Muscle of leg (tissue), 3 donors: ENCODE measurements at regions not wholly inside any gene's neighbourhood (a gene's known extent, or its start where the extent isn't known, plus 50 kb on each side); places are given as distances from the start of the nearest gene placed in this dataset.
A peak's percentile ranks its signal among the peaks of the same experiment; 100 is the strongest.

Source experiments
- DNase-seq: peaks from one replicate; pipeline ENCODE4 v3.0.0; 2013
- H3K27ac ChIP-seq: one replicate; pipeline ENCODE4 v1.5.1; 2013; ENCODE audit warnings: mild to moderate bottlenecking, low read length, control low read depth
- H3K27me3 ChIP-seq: one replicate; pipeline ENCODE4 v1.6.1; 2013; ENCODE audit warnings: low read length; ENCODE audit not compliant: control insufficient read depth, insufficient read depth
- H3K36me3 ChIP-seq: one replicate; pipeline ENCODE4 v1.6.1; 2013; ENCODE audit warnings: low read length; ENCODE audit not compliant: control insufficient read depth, insufficient read depth
- H3K4me1 ChIP-seq: one replicate; pipeline ENCODE4 v1.6.1; 2013; ENCODE audit warnings: low read length; ENCODE audit not compliant: control insufficient read depth, insufficient read depth
- H3K4me3 ChIP-seq: one replicate; pipeline ENCODE4 v1.5.1; 2013; ENCODE audit warnings: low read length, control low read depth
- H3K9me3 ChIP-seq: replicated peaks from 2 replicates; pipeline ENCODE4 v1.6.1; 2013; ENCODE audit warnings: low read depth, low read length; ENCODE audit not compliant: control insufficient read depth
- WGBS: methylation state at CpG from one replicate; pipeline ENCODE4 v1.1.5; 2013; ENCODE audit warnings: missing lambda C conversion rate; ENCODE audit not compliant: insufficient coverage; 5-methylcytosine and 5-hydroxymethylcytosine counted together

DNA sequence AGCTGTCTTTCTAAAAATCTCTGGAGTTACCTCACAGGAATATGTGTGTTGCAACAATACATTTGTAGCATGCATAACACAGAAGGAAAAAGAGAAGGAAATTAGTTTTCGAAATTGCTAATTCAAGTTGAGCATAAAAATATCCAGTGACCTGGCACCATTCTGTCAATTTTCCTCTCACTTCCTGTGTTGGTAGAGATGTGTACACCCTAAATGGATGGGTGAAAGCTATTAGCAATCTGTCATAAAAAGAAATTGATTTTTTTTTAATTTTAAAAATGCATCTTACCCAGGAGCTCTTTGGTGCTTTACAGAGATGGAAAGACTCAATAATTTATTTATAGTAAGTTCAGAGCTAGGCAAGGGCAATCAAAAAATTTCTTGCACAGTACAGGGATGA is 333.3 kb upstream of the TMEM229A start:
- Histone ChIP-seq H3K4me3 (no peak overlapping the region), H3K36me3 (no peaks in the 10 kb centered on the region), H3K4me1 (no peaks in the 10 kb centered on the region), H3K27me3 (no peaks in the 10 kb centered on the region), H3K9me3 (no peaks in the 10 kb centered on the region), H3K27ac (no peak overlapping the region)
- DNase-seq = peak; percentile 2
- WGBS = no CpG with 5 or more reads among the region's 1 CpG

DNA sequence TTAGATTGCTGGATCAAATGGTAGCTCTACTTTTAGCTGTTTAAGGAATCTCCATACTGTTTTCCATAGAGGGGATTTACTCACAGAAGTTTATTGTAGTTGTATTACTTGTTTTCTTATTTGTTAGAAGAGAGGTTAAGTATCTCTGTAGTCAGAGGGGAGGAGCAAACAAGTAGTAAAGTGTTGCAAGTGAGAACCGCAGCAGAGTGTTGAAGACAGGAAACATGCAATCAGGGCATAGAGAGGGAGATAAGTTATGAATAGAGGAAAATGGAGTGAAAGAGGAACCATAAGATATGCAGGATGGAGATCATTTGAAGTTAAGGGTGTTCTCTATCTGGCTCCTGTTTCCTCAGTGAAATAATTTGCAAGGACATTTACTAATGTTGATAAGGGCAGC is 331.4 kb upstream of the TMEM229A start:
- no peak for DNase-seq
- no peaks in the 10 kb centered on the region for H3K36me3 ChIP-seq
- no peak overlapping the region for H3K27ac ChIP-seq
- no peaks in the 10 kb centered on the region for H3K27me3 ChIP-seq
- no peak overlapping the region for H3K4me3 ChIP-seq
- H3K9me3 ChIP-seq = no peaks in the 10 kb centered on the region
- 50% methylated on average over 1 of the region's 1 CpG for WGBS
- no peaks in the 10 kb centered on the region for H3K4me1 ChIP-seq

DNA sequence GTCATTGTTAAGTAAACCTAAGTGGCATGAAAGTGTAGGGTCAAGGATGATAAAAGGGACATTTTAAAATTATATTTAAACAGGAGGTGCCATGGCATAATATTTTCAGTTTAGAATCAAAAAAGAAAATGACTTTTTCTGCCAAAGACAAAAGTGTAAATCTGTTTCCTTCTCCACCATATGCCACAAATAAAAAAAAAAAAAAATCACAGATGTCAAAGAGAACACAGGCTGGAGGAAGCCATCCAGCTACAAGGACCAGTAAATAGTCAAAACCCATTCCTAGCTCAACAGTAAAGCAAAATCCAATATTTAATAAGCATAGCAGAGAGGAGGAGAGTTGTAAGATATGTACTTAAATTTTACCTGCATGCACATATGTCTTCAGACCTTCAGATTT is 321.3 kb upstream of the TMEM229A start:
- DNase-seq = no peak
- Histone ChIP-seq H3K36me3 (no peaks in the 10 kb centered on the region), H3K4me1 (no peaks in the 10 kb centered on the region), H3K4me3 (no peak overlapping the region), H3K9me3 (peaks cover 5% of the 10 kb centered on the region), H3K27me3 (no peaks in the 10 kb centered on the region), H3K27ac (no peak overlapping the region)

DNA sequence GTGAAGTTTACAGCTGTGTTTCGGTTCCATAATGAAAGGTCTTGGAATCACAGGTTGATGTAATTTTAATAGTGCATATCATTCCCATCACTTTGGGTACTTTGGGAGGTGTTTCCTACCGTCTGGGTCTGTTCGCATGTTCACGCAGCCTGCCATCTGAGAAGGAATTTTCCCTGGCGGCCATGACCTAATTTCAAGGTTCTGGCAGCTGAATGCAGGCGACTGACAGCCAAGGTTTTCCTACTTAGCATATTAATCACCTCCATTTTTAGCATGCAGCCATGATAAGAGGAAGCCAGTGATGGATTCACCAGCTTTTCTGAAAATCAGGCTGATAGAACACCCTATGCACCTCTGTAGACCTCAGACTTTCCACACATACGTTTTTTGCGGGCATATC is 319.1 kb upstream of the TMEM229A start:
- Histone ChIP-seq H3K36me3 (no peaks in the 10 kb centered on the region), H3K27me3 (no peaks in the 10 kb centered on the region), H3K4me3 (no peak overlapping the region), H3K9me3 (peaks cover 8% of the 10 kb centered on the region), H3K4me1 (no peaks in the 10 kb centered on the region), H3K27ac (no peak overlapping the region)
- peak; percentile 7 for DNase-seq
- 47% methylated on average over 4 of the region's 8 CpGs for WGBS

DNA sequence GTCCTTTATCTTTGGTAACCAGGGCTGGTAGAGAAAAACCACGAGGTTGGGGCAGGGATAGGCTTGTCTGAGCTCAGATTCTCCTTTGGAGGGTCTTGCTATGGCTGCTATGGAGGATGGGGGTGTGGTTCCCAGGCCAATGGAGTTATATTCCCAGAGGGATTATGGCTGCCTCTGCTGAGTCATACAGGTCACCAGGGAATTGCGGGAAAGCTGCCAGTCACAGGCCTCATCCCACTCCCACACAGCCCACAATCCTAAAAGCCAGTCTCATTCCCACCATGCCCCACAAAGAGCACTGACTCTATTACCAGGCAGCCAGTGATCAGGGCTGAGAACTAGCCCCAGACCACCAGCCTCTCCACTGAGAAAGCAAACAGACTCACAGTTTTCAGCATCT is 316.6 kb upstream of the TMEM229A start:
- no peaks in the 10 kb centered on the region for H3K36me3 ChIP-seq
- no peaks in the 10 kb centered on the region for H3K4me1 ChIP-seq
- H3K27me3 ChIP-seq = no peaks in the 10 kb centered on the region
- no peak overlapping the region for H3K4me3 ChIP-seq
- no peak overlapping the region for H3K27ac ChIP-seq
- no CpG with 5 or more reads among the region's 2 CpGs for WGBS
- peaks cover 10% of the 10 kb centered on the region for H3K9me3 ChIP-seq
- no peak for DNase-seq

DNA sequence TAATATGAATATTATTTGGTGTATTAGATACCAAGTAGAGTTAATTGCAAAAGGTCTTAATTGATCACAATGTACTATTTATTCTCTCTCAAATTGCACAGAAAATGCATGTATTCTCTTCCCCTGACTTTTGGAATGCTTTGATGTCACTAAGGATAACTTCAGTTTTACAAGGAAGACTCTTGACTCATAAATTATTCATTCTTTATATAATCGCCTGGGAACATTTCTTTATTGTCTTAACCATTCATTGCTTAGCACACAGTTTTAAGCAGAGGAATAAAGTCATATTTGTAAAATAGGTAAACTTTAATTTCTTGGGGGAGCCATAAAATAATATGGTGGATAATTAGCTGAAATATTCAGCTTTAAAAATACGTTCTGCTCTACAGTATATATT is 306.0 kb upstream of the TMEM229A start:
- no peak for DNase-seq
- H3K27ac ChIP-seq = no peak overlapping the region
- no peaks in the 10 kb centered on the region for H3K9me3 ChIP-seq
- no peaks in the 10 kb centered on the region for H3K36me3 ChIP-seq
- no peaks in the 10 kb centered on the region for H3K4me1 ChIP-seq
- H3K27me3 ChIP-seq = no peaks in the 10 kb centered on the region
- no CpG with 5 or more reads among the region's 2 CpGs for WGBS
- no peak overlapping the region for H3K4me3 ChIP-seq

DNA sequence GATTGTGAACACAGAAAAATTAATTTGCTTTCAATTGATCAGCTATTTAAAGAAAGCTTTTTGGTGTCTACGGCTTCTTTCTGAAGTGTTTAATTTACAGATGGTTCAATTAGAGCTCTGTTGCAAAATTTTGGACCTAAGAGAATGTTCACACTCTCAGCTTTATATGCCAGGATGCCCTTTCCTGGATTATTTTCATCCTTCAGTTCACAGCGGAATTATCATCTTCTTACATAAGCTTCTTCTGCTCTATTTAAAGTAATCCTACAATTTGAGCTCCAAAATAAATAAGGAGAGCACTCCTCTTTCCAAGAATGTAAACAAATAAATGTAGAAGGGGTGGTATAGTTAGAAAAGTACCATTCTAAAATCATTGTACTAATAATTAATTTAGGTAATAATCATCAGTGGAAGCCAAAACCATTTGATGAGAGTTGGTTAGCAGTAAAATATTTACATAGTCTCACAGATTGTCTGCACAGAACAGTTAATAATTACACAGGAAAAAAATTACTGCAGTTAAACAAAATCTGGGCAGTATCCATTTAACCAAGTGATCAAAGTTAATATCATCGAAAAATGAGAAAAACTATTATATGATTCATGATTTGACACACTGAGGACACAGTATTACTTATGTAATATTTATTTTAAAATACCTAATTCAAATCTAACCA is 298.0 kb upstream of the TMEM229A start:
- H3K27me3 ChIP-seq = no peaks in the 10 kb centered on the region
- H3K27ac ChIP-seq = no peak overlapping the region
- H3K9me3 ChIP-seq = no peaks in the 10 kb centered on the region
- H3K4me1 ChIP-seq = no peaks in the 10 kb centered on the region
- no CpG with 5 or more reads among the region's 3 CpGs for WGBS
- DNase-seq = no peak
- H3K36me3 ChIP-seq = no peaks in the 10 kb centered on the region
- H3K4me3 ChIP-seq = no peak overlapping the region

DNA sequence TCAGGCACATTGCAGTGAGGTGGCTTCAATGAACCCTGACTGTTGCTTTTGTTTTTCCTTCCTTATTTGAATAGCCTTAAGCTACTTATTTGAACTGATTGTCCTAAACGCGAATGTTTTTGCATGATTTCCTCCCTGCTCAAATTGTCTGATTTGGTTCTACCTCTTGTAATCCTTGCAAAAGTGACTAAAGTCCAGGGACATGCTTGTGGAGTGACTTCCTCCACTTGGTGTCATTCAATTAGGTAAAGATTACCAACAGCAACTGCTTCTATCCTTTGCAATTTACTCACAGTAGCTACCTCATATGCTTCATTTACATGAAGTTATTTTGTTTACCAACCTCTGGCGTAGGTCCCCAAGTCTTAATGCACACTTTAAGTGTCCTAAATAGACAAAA is 295.9 kb upstream of the TMEM229A start:
- WGBS = 57% methylated on average over 2 of the region's 3 CpGs
- no peak overlapping the region for H3K27ac ChIP-seq
- H3K36me3 ChIP-seq = no peaks in the 10 kb centered on the region
- no peak for DNase-seq
- H3K4me1 ChIP-seq = no peaks in the 10 kb centered on the region
- H3K9me3 ChIP-seq = no peaks in the 10 kb centered on the region
- no peaks in the 10 kb centered on the region for H3K27me3 ChIP-seq
- H3K4me3 ChIP-seq = no peak overlapping the region

DNA sequence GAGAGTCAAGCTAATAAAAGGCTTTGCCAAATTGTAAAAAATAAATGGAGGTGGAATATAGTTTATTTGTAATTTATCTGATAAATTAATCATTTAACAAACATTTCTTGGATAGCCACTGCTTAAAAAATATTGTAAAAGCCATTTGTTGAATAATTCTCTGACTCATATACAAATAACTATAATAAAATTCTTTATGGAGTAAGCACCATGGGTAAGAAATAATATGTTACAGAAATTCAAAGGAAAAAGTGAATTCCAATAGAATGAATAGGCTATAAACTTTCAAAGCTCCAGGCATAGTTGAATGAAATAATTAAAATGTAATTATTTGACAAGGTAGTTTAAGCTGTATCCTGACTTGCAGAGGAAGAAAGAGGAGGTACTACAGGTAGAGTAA is 291.4 kb upstream of the TMEM229A start:
- H3K27ac ChIP-seq = no peak overlapping the region
- H3K9me3 ChIP-seq = no peaks in the 10 kb centered on the region
- H3K27me3 ChIP-seq = no peaks in the 10 kb centered on the region
- DNase-seq = no peak
- H3K4me3 ChIP-seq = no peak overlapping the region
- H3K4me1 ChIP-seq = no peaks in the 10 kb centered on the region
- no peaks in the 10 kb centered on the region for H3K36me3 ChIP-seq

DNA sequence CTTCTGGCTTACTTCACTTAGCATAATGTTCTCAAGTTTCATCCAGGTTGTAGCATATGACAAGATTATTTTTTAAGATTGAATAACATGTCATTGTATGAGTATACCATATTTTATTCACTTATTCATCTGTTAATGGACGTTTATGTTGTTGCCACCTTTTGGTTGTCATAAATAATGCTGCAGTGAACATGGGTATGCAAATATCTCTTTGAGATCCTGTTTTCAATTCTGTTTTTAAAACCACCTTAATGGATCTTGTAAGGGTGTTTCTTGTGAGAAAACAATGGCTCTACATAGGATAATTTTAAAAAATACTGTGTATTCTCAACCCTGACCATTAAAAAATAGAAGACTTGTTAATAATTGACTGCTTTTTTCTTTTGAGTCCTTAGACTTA is 290.7 kb upstream of the TMEM229A start:
- no peaks in the 10 kb centered on the region for H3K36me3 ChIP-seq
- no peak for DNase-seq
- no peaks in the 10 kb centered on the region for H3K9me3 ChIP-seq
- no peak overlapping the region for H3K4me3 ChIP-seq
- no peak overlapping the region for H3K27ac ChIP-seq
- H3K27me3 ChIP-seq = no peaks in the 10 kb centered on the region
- WGBS = no CpG with 5 or more reads among the region's 1 CpG
- H3K4me1 ChIP-seq = no peaks in the 10 kb centered on the region

DNA sequence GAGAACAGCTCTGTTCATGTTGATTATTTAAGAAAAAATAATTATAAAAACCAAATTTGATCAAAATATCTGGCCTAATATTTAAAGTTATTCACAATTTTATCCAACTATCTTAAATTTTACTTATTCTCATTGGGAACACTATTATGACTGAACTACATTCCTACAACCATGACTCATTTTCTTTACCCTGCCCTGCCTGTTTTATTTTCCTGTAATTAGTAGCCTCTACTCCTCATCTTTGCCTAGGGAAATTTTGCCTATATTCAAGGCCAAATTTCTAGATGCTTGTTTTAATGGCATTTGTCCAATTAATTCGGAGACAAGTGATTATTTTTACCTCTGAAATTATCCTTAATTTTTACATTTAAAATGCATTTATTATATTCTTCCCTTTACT is 289.7 kb upstream of the TMEM229A start:
- Histone ChIP-seq H3K36me3 (no peaks in the 10 kb centered on the region), H3K27me3 (no peaks in the 10 kb centered on the region), H3K9me3 (no peaks in the 10 kb centered on the region), H3K4me3 (no peak overlapping the region), H3K27ac (no peak overlapping the region), H3K4me1 (no peaks in the 10 kb centered on the region)
- WGBS = no CpG with 5 or more reads among the region's 1 CpG
- no peak for DNase-seq
